ENCODE measurements at regions not wholly inside any gene's neighbourhood (a gene's known extent, or its start where the extent isn't known, plus 50 kb on each side); places are given as distances from the start of the nearest gene placed in this dataset.

- H3K4me3 ChIP-seq (ENCODE audit: low read length), result no peak overlapping the region
- H3K27me3 ChIP-seq (ENCODE audit: insufficient read depth, low read length), result peaks cover 3% of the 10 kb centered on the region
- no peak overlapping the region for H2AFZ ChIP-seq (ENCODE audit: low read depth, low read length)
- H3K4me1 ChIP-seq (ENCODE audit: insufficient read depth, low read length), result peaks cover 20% of the 10 kb centered on the region
- H3K9me3 ChIP-seq (ENCODE audit: low read length), result no peaks in the 10 kb centered on the region
- H3K36me3 ChIP-seq (ENCODE audit: insufficient read depth, low read length), result no peaks in the 10 kb centered on the region
Observed at GRCh38 chr11:8315954-8316353, 52.3 kb upstream of the LMO1 start.

DNA sequence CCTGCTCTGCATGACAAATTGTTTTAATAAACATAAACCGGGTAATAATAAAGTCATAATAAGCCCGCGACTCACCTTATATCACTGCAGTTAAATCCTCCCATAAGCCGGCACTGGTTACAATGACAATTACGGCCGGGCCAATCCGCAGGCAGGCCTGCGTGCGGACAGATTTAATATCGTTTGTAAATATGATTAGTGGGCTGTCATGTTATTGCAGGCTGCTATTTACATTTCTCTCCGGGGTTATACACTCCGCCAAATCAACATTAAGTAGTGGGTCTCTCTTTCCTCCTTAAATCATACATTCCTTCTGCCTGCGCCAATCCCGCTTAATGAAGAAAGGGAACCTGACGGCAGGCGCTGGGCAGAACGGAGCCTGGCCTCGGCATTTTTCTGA is 51.8 kb upstream of the LMO1 start:
- Histone ChIP-seq H3K4me3 (ENCODE audit: low read length) (no peak overlapping the region), H2AFZ (ENCODE audit: low read depth, low read length) (no peak overlapping the region), H3K27me3 (ENCODE audit: insufficient read depth, low read length) (peaks cover 3% of the 10 kb centered on the region), H3K4me1 (ENCODE audit: insufficient read depth, low read length) (peaks cover 24% of the 10 kb centered on the region), H3K9me3 (ENCODE audit: low read length) (no peaks in the 10 kb centered on the region), H3K36me3 (ENCODE audit: insufficient read depth, low read length) (no peaks in the 10 kb centered on the region)

- H3K36me3 ChIP-seq (ENCODE audit: insufficient read depth, low read length), result no peaks in the 10 kb centered on the region
- no peaks in the 10 kb centered on the region for H3K9me3 ChIP-seq (ENCODE audit: low read length)
- H3K4me3 ChIP-seq (ENCODE audit: low read length), result no peak overlapping the region
- H2AFZ ChIP-seq (ENCODE audit: low read depth, low read length), result no peak overlapping the region
- peaks cover under 1% of the 10 kb centered on the region for H3K27me3 ChIP-seq (ENCODE audit: insufficient read depth, low read length)
- H3K4me1 ChIP-seq (ENCODE audit: insufficient read depth, low read length), result peaks cover 24% of the 10 kb centered on the region
Observed at GRCh38 chr11:8314916-8315315, 51.2 kb upstream of the LMO1 start.

DNA sequence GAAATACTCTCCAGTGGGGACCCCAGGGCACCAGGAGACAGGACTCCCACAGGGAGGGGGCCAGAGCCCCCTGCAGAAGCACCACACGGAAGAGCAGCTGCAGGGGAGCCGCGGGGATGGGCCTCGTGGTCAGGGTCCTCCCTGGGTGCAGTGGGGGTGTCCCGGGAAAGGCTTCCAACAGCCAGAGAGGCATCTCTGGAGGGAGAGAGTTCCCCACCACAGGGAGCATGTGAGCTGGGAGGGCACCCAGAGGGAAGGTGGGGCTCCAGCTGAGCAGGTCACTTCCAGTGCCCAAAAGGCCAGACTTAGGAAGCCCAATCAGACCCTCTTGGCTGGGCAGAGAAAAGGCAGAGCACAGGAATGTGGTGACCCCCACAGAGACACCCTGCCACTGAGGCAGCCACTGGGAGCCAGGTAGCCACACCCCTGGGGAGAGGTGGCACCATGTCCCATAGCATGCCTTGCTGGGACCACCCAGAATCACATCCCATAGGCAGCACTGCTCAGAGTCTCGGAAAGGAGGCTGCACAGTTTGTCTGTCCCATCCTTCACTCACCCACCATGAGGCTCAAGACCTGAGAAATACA is 49.9 kb upstream of the LMO1 start:
- no peaks in the 10 kb centered on the region for H3K27me3 ChIP-seq (ENCODE audit: insufficient read depth, low read length)
- peaks cover 24% of the 10 kb centered on the region for H3K4me1 ChIP-seq (ENCODE audit: insufficient read depth, low read length)
- no peak overlapping the region for H3K4me3 ChIP-seq (ENCODE audit: low read length)
- H3K36me3 ChIP-seq (ENCODE audit: insufficient read depth, low read length), result no peaks in the 10 kb centered on the region
- H3K9me3 ChIP-seq (ENCODE audit: low read length), result no peaks in the 10 kb centered on the region
- no peak overlapping the region for H2AFZ ChIP-seq (ENCODE audit: low read depth, low read length)

All from neuron (in vitro differentiated cells).